SK-N-SH treated with all-trans-retinoic acid at 6 μM for 48 hours (cell line): ENCODE measurements at regions not wholly inside any gene's neighbourhood (a gene's known extent, or its start where the extent isn't known, plus 50 kb on each side); places are given as distances from the start of the nearest gene placed in this dataset.

Source experiments
- ATAC-seq: fragments of 200-7000 bp; cut with Tn5 transposase; 3 replicates; pipeline ENCODE4 v1.9.1; 2020; ENCODE audit warnings: mild to moderate bottlenecking, moderate library complexity
- ARNTL ChIP-seq: fragments of 450-650 bp; formaldehyde crosslinking; IDR thresholded peaks from 2 replicates; pipeline ENCODE4 v1.5.0; 2020; ENCODE audit warnings: low read depth, mild to moderate bottlenecking, moderate library complexity, borderline replicate concordance
- BACH2 ChIP-seq: fragments of 250-450 bp; sonication (Bioruptor Pico); IDR thresholded peaks from 2 replicates; pipeline ENCODE4 v1.9.0; 2021; ENCODE audit warnings: mild to moderate bottlenecking, borderline replicate concordance
- CREB5 ChIP-seq: fragments of 250-450 bp; sonication (Bioruptor Pico); IDR thresholded peaks from 2 replicates; pipeline ENCODE4 v1.5.1; 2020; ENCODE audit warnings: low read depth, mild to moderate bottlenecking, moderate library complexity
- CSDC2 ChIP-seq: fragments of 250-450 bp; sonication (Bioruptor Pico); IDR thresholded peaks from 2 replicates; pipeline ENCODE4 v1.5.0; 2020; ENCODE audit warnings: mild to moderate bottlenecking, moderate library complexity
- ESRRG ChIP-seq: fragments of 250-450 bp; sonication (Bioruptor Pico); IDR thresholded peaks from 2 replicates; pipeline ENCODE4 v1.6.1; 2021; ENCODE audit warnings: mild to moderate bottlenecking
- ISL1 ChIP-seq: fragments of 250-450 bp; sonication (Bioruptor Pico); IDR thresholded peaks from 2 replicates; pipeline ENCODE4 v2.1.2; 2022; ENCODE audit warnings: mild to moderate bottlenecking, moderate library complexity
- OSR1 ChIP-seq: fragments of 250-450 bp; sonication (Bioruptor Pico); IDR thresholded peaks from 2 replicates; pipeline ENCODE4 v1.8.0; 2022; ENCODE audit warnings: moderate library complexity, mild to moderate bottlenecking, inconsistent platforms
- PATZ1 ChIP-seq: fragments of 250-450 bp; sonication (Bioruptor Pico); IDR thresholded peaks from 2 replicates; pipeline ENCODE4 v1.8.0; 2020; ENCODE audit warnings: mild to moderate bottlenecking, moderate library complexity, borderline replicate concordance
- POU6F1 ChIP-seq: fragments of 250-450 bp; sonication (Bioruptor Pico); IDR thresholded peaks from 2 replicates; pipeline ENCODE4 v1.8.0; 2021; ENCODE audit warnings: low read depth, mild to moderate bottlenecking, moderate library complexity, borderline replicate concordance
- PPARA ChIP-seq: fragments of 250-450 bp; sonication (Bioruptor Pico); IDR thresholded peaks from 2 replicates; pipeline ENCODE4 v1.5.0; 2020; ENCODE audit warnings: mild to moderate bottlenecking, borderline replicate concordance
- SNAI2 ChIP-seq: fragments of 250-450 bp; sonication (Bioruptor Pico); IDR thresholded peaks from 2 replicates; pipeline ENCODE4 v1.5.0; 2020; ENCODE audit warnings: mild to moderate bottlenecking, moderate library complexity
- TOX ChIP-seq: fragments of 250-450 bp; sonication (Bioruptor Pico); IDR thresholded peaks from 2 replicates; pipeline ENCODE4 v1.8.0; 2021; ENCODE audit warnings: mild to moderate bottlenecking, moderate library complexity, borderline replicate concordance
- TSHZ2 ChIP-seq: fragments of 250-450 bp; sonication (Bioruptor Pico); IDR thresholded peaks from 2 replicates; pipeline ENCODE4 v1.5.0; 2020; ENCODE audit warnings: mild to moderate bottlenecking, moderate library complexity
- ZC3H10 ChIP-seq: fragments of 250-450 bp; sonication (Bioruptor Pico); IDR thresholded peaks from 2 replicates; pipeline ENCODE4 v1.5.1; 2021; ENCODE audit warnings: mild to moderate bottlenecking, moderate library complexity
- ZFP3 ChIP-seq: fragments of 250-450 bp; sonication (Bioruptor Pico); IDR thresholded peaks from 2 replicates; pipeline ENCODE4 v1.5.0; 2020; ENCODE audit warnings: mild to moderate bottlenecking, moderate library complexity
- ZFP30 ChIP-seq: fragments of 450-650 bp; formaldehyde crosslinking; IDR thresholded peaks from 2 replicates; pipeline ENCODE4 v1.5.0; 2022; ENCODE audit warnings: mild to moderate bottlenecking, moderate library complexity
- ZNF565 ChIP-seq: fragments of 450-650 bp; formaldehyde crosslinking; conservative IDR thresholded peaks from 2 replicates; pipeline ENCODE4 v1.5.0; 2020; ENCODE audit warnings: low read depth, mild to moderate bottlenecking, moderate library complexity
- ZNF70 ChIP-seq: fragments of 450-650 bp; formaldehyde crosslinking; IDR thresholded peaks from 2 replicates; pipeline ENCODE4 v1.5.0; 2020; ENCODE audit warnings: mild to moderate bottlenecking, moderate library complexity
- ZNF8 ChIP-seq: fragments of 450-650 bp; formaldehyde crosslinking; IDR thresholded peaks from 2 replicates; pipeline ENCODE4 v1.5.0; 2020; ENCODE audit warnings: mild to moderate bottlenecking, moderate library complexity

- TF ChIP-seq PATZ1 (CRISPR knock-in tag) (no peak), SNAI2 (CRISPR knock-in tag) (no peak), POU6F1 (no peak), PPARA (no peak), OSR1 (CRISPR knock-in tag) (no peak), BACH2 (no peak), ZNF8 (CRISPR knock-in tag) (no peak)
Observed at GRCh38 chr4:29718136-29718535, 1002.0 kb upstream of the PCDH7 start (continued).

GRCh38 chr4:29722253-29722652 lies 997.9 kb upstream of the PCDH7 start:
- ATAC-seq = no peak
- no peak for TF ChIP-seq ZC3H10 (CRISPR knock-in tag)
- TF ChIP-seq ZNF70 (CRISPR knock-in tag) = no peak
- TF ChIP-seq ISL1 (CRISPR knock-in tag) = no peak
- no peak for TF ChIP-seq TSHZ2 (CRISPR knock-in tag)
- no peak for TF ChIP-seq OSR1 (CRISPR knock-in tag)

- ATAC-seq = no peak
- TF ChIP-seq ISL1 (CRISPR knock-in tag) = no peak
- TF ChIP-seq POU6F1 = no peak
- no peak for TF ChIP-seq TOX
- TF ChIP-seq CSDC2 = no peak
- no peak for TF ChIP-seq ESRRG (CRISPR knock-in tag)
- TF ChIP-seq ZFP30 (CRISPR knock-in tag) = no peak
- no peak for TF ChIP-seq PPARA
- TF ChIP-seq CREB5 = no peak
- TF ChIP-seq ZNF565 (CRISPR knock-in tag) = no peak
- TF ChIP-seq ZFP3 (CRISPR knock-in tag) = no peak
- no peak for TF ChIP-seq ARNTL
- TF ChIP-seq ZC3H10 (CRISPR knock-in tag) = no peak
- no peak for TF ChIP-seq PATZ1 (CRISPR knock-in tag)
Observed at GRCh38 chr4:29726938-29727337, 993.2 kb upstream of the PCDH7 start.
